ENCODE measurements at regions not wholly inside any gene's neighbourhood (a gene's known extent, or its start where the extent isn't known, plus 50 kb on each side); places are given as distances from the start of the nearest gene placed in this dataset.

GRCh38 chr9:105921057-105921726, 226.9 kb downstream of the TMEM38B start:
- DNase-seq = peak; percentile 34

DNA sequence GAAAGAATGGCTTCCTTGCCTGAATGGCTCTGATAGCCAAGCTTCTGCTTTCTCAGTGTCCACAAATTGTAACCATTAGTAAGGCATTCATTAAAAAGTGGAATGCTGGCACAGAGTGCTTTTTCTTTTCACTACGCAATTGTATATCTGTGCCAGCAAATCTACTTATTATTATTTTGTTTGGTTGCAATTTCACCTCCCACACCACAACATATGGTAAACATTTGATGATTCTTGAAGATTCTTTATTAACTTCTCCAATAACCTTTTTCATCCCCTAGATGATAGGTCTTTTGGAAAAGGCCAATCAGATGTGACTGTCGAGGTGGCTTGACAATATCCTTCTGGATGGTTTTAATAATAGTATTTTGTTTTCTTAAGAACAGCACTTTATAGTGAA, 234.1 kb downstream of the TMEM38B start:
- no peak for DNase-seq

- peak; percentile 33 for DNase-seq
Measured at GRCh38 chr9:105930011-105930627, 235.8 kb downstream of the TMEM38B start.

- DNase-seq = no peak
Measured at GRCh38 chr9:105932276-105932675, 237.9 kb downstream of the TMEM38B start.

DNA sequence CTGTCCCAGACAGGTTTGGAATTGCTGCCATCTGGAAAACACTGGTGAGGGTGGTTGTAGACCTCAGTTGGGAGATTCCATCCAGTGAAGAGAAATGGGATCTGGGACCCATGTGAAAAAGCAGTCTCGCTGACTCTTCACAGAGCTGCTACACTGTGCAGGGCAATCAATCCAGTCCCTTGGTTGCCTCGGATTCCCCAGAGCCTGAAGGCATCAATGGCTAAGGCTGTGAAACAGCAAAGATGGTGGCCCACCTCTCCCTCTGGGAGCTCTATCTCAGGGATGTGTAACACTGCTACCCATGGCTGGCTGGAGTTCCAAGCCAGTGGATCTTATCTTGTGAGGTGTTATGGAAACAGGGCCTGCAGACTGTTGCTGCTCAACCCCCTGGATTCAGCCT, 256.1 kb downstream of the TMEM38B start:
- DNase-seq = no peak

DNA sequence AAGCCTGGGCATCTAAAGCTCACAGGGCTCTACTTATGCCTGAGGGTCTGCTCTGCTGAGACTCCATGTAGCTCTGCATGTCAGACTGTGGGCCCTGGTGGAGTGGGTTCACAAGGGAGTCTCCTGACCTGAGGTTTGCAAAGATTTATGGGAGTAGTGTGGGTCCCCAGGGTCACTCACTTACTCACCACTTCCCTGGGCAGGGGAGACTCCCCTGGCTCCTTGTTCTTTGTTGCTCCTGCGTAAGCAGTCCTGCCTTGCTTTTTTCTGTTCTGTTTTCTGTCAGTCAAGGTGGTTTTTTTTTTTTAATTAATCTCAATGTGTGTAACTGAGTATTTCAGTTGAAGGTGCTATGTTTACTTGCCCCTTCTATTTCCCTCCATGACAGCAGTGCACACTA, 256.6 kb downstream of the TMEM38B start:
- no peak for DNase-seq

GRCh38 chr9:105954517-105954916, 260.2 kb downstream of the TMEM38B start:
- DNase-seq = no peak

GRCh38 chr9:105957830-105958229, 263.5 kb downstream of the TMEM38B start:
- DNase-seq = no peak

GRCh38 chr9:105958587-105958986, 264.2 kb downstream of the TMEM38B start:
- DNase-seq = no peak

DNA sequence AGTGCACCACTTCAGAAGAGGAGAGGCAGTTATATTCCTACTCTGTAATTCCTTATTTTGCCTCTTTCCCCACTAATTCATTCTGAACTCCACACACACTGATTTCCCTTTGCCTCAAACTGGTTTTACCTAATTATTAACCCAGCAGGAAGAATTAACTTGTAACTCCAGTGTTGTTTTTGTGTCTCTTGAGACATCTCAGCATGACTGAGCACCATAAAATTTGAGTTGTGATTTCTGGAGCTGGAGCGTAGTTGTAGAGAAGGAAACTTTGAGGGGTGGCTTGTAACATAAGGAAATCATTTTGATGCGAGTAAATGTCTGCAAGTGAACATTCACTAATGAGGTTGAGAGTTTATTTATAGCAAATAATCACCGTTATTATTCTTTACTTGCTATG, 265.2 kb downstream of the TMEM38B start:
- peak; percentile 65 for DNase-seq

GRCh38 chr9:105963343-105964099, 269.2 kb downstream of the TMEM38B start:
- no peak for DNase-seq

- no peak for DNase-seq
Measured at GRCh38 chr9:105964156-105964555, 269.8 kb downstream of the TMEM38B start.

- DNase-seq = no peak
Measured at GRCh38 chr9:105966834-105967233, 272.5 kb downstream of the TMEM38B start.

- no peak for DNase-seq
Measured at GRCh38 chr9:105967248-105967647, 272.9 kb downstream of the TMEM38B start.

- no peak for DNase-seq
Measured at GRCh38 chr9:105967797-105968196, 273.5 kb downstream of the TMEM38B start.

DNA sequence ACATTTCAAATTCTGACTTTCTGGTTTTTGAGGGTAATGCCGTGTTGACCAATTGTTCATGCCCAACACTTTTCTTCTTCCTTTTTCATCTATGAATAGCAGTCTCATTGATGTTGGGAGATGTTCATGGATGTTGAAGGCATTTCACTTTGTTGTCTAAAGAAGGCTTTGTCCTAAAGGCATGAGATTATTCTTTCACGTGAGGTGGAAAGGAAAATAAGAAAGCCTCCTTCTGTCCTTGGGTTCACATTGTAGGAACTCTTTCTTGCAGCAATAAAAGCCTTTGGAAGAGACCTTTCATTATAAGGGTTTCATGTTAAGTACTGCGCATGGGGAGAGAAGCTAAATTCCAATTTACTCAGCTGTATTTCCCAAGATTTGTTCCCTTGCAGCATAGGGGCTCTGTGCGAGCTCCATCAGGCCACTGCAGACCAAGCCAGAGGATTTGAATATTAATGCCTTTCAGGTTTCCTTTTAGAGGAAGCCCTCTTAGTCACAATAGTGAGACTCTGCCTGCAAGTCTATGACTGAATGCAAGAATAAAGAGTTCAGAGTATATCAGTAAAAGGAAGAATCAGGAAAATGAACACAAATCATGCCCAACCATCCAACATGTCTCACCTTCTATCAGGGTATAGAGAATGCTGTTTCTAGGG, 274.6 kb downstream of the TMEM38B start:
- DNase-seq = no peak

- peak; percentile 62 for DNase-seq
Measured at GRCh38 chr9:105969636-105970035, 275.3 kb downstream of the TMEM38B start.

GRCh38 chr9:105971986-105972385, 277.6 kb downstream of the TMEM38B start:
- no peak for DNase-seq

DNA sequence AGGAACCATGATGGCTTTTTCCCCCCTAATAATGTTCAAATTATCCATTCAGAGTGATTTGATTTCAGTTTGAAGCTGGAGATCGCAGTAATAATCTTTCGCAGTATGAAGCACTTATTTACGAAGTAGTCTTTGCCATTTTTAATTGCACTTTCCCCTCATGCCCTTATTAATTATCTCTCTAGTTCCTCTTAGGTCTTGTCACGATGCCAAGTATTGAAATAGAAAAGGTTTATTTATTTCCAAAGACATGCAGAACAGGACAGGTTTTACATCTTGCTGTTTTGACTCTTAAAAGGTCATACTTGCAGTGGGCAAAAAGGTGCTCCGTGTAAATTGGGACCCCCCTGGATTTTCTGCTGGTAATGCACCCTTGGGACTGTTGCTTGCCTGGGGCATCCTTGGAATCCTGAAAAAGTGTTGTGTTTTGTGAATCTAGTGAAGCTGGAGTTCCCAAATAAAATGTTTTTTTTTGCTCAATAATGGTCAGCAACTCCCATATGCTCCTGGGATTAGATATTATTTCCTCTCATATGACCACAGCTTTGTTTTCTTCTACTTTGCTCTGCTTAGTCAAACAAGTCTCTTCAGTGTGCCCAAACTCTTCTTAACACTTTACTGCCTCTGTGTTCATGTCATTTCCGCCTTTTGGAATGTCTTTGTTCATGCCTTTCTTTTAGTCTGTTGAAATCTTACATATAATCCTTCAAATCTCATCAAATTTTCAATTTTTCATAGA, 278.3 kb downstream of the TMEM38B start:
- DNase-seq = no peak

- peak; percentile 96 for DNase-seq
Measured at GRCh38 chr9:105973951-105974351, 279.6 kb downstream of the TMEM38B start.

DNA sequence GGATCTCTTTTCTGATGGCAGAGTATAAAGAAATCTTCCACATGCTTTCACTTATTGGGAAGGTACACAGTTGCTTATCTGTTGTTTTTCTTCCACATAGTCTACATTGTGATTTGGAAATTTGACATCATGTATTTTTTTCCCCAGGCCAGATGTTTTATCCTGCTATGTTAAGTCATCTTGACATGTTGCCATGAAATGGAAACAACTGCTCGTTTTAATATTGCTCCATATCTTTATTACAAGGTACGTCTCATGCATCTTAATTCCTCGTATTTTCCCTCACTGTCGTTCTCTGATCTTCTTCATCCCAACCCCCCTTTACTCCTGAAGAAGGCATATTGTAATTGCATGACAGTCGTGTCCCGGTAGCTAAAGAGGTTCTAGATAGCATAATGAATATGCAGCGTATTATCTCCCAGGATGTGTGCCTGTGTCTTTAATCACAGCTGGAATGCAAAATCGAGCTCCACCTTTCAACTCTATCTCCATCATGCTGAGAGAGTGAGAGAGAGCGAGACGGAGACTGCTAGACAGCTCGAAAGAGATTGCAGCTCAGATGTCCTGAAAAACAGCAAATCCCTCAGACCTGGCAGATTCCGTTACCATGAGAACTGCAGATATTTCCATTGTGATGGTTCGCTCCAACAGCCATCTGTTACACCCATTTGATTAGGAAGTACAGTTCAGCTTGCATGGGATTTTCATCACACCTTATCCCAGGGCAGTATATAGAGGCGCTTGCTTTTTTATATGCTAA, 281.7 kb downstream of the TMEM38B start:
- DNase-seq = peak; percentile 34

- DNase-seq = no peak
Measured at GRCh38 chr9:105978336-105978735, 284.0 kb downstream of the TMEM38B start.

Measured in fibroblast of skin of right quadriceps (primary cell).